Fibroblast of villous mesenchyme (primary cell): ENCODE measurements at regions not wholly inside any gene's neighbourhood (a gene's known extent, or its start where the extent isn't known, plus 50 kb on each side); places are given as distances from the start of the nearest gene placed in this dataset.
"Not testable (repeated sequence)": the region's sequence is repeated elsewhere in the genome, so short reads cannot be mapped to it uniquely, and the experiment has no call there.

ENCODE experiments used
- DNase-seq: peaks from one replicate; pipeline ENCODE4 v3.0.0-alpha.2; 2010; ENCODE audit warnings: low read depth
- H3K4me3 ChIP-seq: 2 replicates; pipeline ENCODE4 v1.5.1; 2011; ENCODE audit warnings: low read depth, mild to moderate bottlenecking, low read length
- TF ChIP-seq, protein P1 (sequence below): IDR thresholded peaks from 2 replicates; pipeline ENCODE4 v1.5.1; 2012; ENCODE audit warnings: low read depth, mild to moderate bottlenecking, low read length; ENCODE audit not compliant: insufficient read depth

DNA sequence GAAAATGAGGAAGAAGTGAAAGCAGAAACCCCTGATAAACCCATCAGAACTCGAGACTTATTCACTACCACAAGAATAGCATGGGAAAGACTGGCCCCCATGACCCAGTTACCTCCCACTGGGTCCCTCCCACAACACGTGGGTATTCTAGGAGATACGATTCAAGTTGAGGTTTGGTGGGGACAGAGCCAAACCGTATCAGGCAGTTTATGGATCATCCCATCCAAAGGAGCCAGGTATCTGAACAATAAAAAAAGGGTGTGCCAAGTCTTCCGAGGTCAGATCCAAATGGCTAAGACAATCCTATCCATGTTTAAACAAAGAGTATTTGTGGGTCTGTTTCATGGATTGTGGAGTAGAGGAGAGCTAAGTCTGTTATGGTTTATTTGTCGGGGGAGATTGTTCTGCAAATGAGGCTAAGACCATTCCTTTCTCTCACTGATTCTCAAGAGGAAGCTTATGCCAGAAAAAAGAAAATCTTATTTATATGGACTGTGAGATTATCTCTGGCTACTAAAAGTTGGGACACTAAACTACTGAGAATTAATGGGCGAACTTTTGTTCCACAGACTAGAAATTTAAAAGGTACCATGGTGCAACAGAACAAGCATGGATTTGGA is 203.7 kb downstream of the IPMK start:
- no peak for DNase-seq
- H3K4me3 ChIP-seq, result no peak overlapping the region
- TF ChIP-seq, protein P1, sequence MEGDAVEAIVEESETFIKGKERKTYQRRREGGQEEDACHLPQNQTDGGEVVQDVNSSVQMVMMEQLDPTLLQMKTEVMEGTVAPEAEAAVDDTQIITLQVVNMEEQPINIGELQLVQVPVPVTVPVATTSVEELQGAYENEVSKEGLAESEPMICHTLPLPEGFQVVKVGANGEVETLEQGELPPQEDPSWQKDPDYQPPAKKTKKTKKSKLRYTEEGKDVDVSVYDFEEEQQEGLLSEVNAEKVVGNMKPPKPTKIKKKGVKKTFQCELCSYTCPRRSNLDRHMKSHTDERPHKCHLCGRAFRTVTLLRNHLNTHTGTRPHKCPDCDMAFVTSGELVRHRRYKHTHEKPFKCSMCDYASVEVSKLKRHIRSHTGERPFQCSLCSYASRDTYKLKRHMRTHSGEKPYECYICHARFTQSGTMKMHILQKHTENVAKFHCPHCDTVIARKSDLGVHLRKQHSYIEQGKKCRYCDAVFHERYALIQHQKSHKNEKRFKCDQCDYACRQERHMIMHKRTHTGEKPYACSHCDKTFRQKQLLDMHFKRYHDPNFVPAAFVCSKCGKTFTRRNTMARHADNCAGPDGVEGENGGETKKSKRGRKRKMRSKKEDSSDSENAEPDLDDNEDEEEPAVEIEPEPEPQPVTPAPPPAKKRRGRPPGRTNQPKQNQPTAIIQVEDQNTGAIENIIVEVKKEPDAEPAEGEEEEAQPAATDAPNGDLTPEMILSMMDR, result no peak

GRCh38 chr10:58058683-58059082 is 209.0 kb downstream of the IPMK start:
- not testable (repeated sequence) for DNase-seq, H3K4me3 ChIP-seq

DNA sequence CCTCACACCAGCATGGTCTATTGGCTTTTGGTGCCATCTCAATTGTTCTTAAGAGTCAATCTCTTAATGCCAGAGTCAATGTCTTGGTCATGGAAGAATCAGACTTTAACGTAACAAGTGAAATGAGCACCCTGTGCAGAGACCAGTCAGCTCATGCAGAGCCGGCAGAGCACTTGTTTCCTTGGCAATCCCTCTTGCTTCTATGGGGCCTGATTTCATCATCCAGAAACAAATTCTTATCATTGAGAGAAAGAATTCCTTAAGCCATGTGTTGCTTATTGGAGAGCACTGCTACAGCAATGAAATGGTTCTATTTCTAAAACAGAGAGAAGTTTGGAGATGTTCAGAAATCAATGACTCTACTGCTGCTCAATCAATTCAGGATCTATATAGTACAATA is 212.8 kb downstream of the IPMK start:
- TF ChIP-seq, protein P1, result no peak
- H3K4me3 ChIP-seq, result no peak overlapping the region
- DNase-seq, result peak; percentile 49

GRCh38 chr10:58052772-58053171 is 214.9 kb downstream of the IPMK start:
- H3K4me3 ChIP-seq, result no peak overlapping the region
- TF ChIP-seq, protein P1, result no peak
- no peak for DNase-seq

- DNase-seq, result no peak
- TF ChIP-seq, protein P1, result no peak
- H3K4me3 ChIP-seq, result no peak overlapping the region
Observed at GRCh38 chr10:58050575-58050974, 217.1 kb downstream of the IPMK start.

DNA sequence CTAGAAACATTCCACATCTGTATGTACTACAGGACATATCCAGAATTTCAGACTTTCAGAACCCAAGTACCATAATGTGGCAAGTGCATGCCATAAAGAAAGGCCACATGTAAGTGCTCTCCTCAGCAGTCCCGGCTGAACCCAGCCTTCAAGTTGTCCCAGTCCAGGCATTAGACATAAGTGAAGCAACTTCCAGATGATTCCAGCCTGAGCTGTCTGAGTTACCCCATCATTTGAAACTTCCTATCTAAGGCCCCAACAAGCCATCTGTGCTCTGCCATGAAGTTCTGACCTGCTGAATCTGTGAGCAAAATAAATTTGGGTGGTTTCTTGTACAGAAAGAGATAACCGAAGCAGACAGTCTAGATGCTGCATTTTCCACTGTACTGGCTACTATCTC is 218.8 kb downstream of the IPMK start:
- H3K4me3 ChIP-seq, result no peak overlapping the region
- DNase-seq, result no peak
- TF ChIP-seq, protein P1, result no peak

- DNase-seq, result peak; percentile 32
- H3K4me3 ChIP-seq, result no peak overlapping the region
- TF ChIP-seq, protein P1, result no peak
Observed at GRCh38 chr10:58044072-58044471, 223.6 kb downstream of the IPMK start.
